Posterior vena cava (tissue), 2 donors: ENCODE measurements at regions not wholly inside any gene's neighbourhood (a gene's known extent, or its start where the extent isn't known, plus 50 kb on each side); places are given as distances from the start of the nearest gene placed in this dataset.

Source experiments
- DNase-seq: peaks from one replicate; pipeline ENCODE4 v3.0.0-alpha.2; 2020; ENCODE audit warnings: low spot score
- intact Hi-C, 2 donors: fragments of 100-400 bp; cut with DNase I; formaldehyde crosslinking; loops; one replicate each; pipeline versions ENCODE4 v1.14.1 to v1.14.2; 2022 to 2023
- donor health status: DM: yes; HTN: yes; CAD: no.
- donor health status: DM: yes; HTN: yes; CAD: no.

- intact Hi-C loops, result no loop called here
- DNase-seq, result no peak
These were observed 58.7 kb upstream of the PABPC3 start for GRCh38 chr13:25037057-25037813.

DNA sequence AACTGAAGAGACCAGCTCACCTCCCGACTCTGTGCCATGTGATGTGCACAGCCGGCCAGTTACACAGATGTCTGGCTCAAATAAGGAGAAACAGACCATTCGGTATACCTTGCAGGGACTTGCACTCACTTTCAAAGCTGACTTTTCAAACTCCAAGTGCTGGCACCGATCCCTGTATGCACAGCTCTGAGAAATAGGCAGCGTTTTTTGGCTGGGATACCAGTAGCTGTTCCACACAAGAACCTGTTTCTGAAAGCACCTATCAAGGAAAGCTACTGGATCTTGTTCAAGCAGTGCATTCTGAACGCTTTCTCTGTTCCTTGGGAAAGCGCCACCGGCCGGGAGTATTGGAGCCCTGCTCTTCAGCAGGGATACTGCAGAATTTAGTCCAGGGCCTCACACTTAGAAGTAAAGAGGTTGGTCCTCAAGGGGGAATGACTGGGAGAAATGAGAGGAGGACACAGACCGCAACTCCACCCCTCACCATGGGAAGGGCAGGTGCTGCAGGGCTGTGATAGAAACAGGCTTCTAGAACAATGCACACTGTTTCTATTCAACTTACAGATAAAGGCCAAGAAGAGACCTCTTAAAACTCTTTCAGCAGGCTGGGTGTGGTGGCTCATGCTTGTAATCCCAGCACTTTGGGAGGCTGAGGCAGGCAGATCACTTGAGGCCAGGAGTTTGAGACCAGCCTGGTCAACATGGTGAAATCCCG lies 53.6 kb upstream of the PABPC3 start:
- intact Hi-C loops, result no loop called here
- DNase-seq, result no peak

DNA sequence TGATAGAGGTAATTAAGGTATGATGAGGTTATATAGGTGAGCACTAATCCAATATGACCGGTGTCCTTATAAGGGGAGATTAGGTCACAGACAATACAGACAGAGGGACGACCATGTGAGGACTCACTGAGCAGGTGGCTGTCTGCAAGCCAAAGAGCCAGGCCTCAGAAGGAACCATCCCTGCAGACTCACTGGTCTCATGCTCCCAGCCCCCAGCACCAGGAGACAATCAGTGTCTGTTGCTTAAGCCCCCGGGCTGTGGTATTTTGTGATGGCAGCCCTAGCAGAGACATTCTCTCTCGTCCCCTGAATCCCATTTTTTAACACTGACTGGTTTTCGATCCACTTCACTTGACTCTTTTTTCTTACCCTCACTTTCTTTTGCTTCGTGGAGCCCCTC lies 51.9 kb upstream of the PABPC3 start:
- intact Hi-C loops, result no loop called here
- no peak for DNase-seq
